K562 (cell line): ENCODE measurements at regions not wholly inside any gene's neighbourhood (a gene's known extent, or its start where the extent isn't known, plus 50 kb on each side); places are given as distances from the start of the nearest gene placed in this dataset.

Source experiments
- CEBPB ChIP-seq: fragments of 450-650 bp; IDR thresholded peaks from 2 replicates; pipeline ENCODE4 v1.6.1; 2016; ENCODE audit warnings: missing genetic modification characterization, missing compliant biosample characterization
- MAFG ChIP-seq: fragments of 450-650 bp; conservative IDR thresholded peaks from 2 replicates; pipeline ENCODE4 v1.6.1; 2016; ENCODE audit warnings: missing genetic modification characterization, missing compliant biosample characterization
- NFYB ChIP-seq: IDR thresholded peaks from 2 replicates; pipeline ENCODE4 v1.6.1; 2011; ENCODE audit warnings: mild to moderate bottlenecking, moderate library complexity; ENCODE audit not compliant: insufficient read length; ENCODE audit errors: extremely low read depth
- RAD51 ChIP-seq: fragments of 450-650 bp; IDR thresholded peaks from 2 replicates; pipeline ENCODE4 v1.7.1; 2016; ENCODE audit warnings: low read depth, mild to moderate bottlenecking, borderline replicate concordance
- SMARCC2 ChIP-seq: fragments of 450-650 bp; IDR thresholded peaks from 2 replicates; pipeline ENCODE4 v1.6.1; 2017; ENCODE audit warnings: antibody characterized with exemption, moderate library complexity, mild to moderate bottlenecking, low read depth
- ZBTB49 ChIP-seq: sonication (generic); formaldehyde crosslinking; IDR thresholded peaks from 2 replicates; pipeline ENCODE4 v1.8.0; 2022; ENCODE audit warnings: missing genetic modification reagents, mild to moderate bottlenecking, borderline replicate concordance
- ZBTB5 ChIP-seq: fragments of 450-650 bp; IDR thresholded peaks from 2 replicates; pipeline ENCODE4 v1.6.1; 2017; ENCODE audit warnings: antibody characterized with exemption
- TF ChIP-seq, protein P1 (sequence below), 3 experiments: IDR thresholded peaks in 2 of 3; conservative IDR thresholded peaks in 1 of 3; 2 replicates each; pipeline ENCODE4 v1.5.1; 2011 to 2012; ENCODE audit warnings: low read length in 3 of 3, mild to moderate bottlenecking in 3 of 3, control low read depth in 2 of 3, improper control_type of control experiment in 1 of 3, inconsistent platforms in 1 of 3, low read depth in 1 of 3, mixed read lengths in 1 of 3, moderate library complexity in 1 of 3; ENCODE audit not compliant: insufficient read depth in 2 of 3

DNA sequence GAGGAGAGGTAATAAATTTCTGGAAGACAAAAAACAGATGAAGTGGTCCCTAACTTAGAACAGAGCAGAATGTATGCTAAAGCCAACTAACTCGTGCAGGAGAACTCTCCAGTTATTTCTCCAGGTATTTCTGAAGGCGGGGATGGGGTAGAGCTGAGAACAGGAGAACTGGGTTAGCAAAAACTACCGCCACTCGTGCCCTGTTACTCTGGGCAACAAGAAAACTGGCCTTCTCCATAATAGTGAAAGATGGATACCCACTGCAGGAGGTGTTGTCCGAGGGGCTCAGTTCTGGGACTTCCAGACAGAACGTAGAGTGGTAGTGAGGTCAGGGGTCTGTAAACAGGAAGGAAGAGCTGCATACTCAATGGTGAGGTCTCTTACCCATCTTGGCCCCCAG, 187.3 kb upstream of the FRMD6 start:
- TF ChIP-seq NFYB (no peak), ZBTB49 (CRISPR knock-in tag) (no peak), RAD51 (no peak), ZBTB5 (no peak), SMARCC2 (no peak), CEBPB (tag) (no peak), MAFG (tag) (no peak)
- TF ChIP-seq, protein P1, sequence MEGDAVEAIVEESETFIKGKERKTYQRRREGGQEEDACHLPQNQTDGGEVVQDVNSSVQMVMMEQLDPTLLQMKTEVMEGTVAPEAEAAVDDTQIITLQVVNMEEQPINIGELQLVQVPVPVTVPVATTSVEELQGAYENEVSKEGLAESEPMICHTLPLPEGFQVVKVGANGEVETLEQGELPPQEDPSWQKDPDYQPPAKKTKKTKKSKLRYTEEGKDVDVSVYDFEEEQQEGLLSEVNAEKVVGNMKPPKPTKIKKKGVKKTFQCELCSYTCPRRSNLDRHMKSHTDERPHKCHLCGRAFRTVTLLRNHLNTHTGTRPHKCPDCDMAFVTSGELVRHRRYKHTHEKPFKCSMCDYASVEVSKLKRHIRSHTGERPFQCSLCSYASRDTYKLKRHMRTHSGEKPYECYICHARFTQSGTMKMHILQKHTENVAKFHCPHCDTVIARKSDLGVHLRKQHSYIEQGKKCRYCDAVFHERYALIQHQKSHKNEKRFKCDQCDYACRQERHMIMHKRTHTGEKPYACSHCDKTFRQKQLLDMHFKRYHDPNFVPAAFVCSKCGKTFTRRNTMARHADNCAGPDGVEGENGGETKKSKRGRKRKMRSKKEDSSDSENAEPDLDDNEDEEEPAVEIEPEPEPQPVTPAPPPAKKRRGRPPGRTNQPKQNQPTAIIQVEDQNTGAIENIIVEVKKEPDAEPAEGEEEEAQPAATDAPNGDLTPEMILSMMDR (IDR thresholded peaks at IDR 0.05 in 2 of 3, conservative IDR thresholded peaks at IDR 0.05 in 1 of 3; ENCODE audit: insufficient read depth in 2 of 3, low read depth in 1 of 3, low read length in 3 of 3) = no peak
